ENCODE measurements at regions not wholly inside any gene's neighbourhood (a gene's known extent, or its start where the extent isn't known, plus 50 kb on each side); places are given as distances from the start of the nearest gene placed in this dataset.

DNA sequence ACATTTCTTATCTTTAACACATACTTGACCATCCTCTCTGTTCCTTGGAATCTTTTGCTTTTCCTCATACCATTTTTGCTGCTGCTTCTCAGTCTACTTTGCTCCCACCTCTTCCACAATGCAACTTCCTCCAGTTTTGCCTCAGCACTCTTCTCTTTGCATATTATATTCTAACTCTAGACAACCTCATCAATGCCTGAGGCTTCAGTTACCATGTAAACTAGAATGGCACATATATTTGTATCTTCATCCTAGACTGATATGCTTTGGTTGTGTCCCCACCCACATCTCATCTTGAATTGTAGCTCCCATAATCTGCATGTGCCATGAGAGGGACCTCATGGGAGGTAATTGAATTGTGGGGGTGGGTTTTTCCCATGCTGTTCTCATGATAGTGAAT is 55.9 kb upstream of the STAM2 start:
- intact Hi-C loops (cut with micrococcal nuclease) (no loop called here), in situ Hi-C loops (cut with MboI) (no loop called here)
- Histone ChIP-seq H3K27me3 (ENCODE audit: control insufficient read depth in 2 of 2, insufficient read depth in 2 of 2, low read length in 2 of 2) (peaks cover 0 to 5% of the 10 kb centered on the region in 2 experiments; a peak in 2 of 5 replicates), H3K9ac (ENCODE audit: insufficient read depth in 1 of 2, low read depth in 2 of 2, low read length in 2 of 2) (no peak overlapping the region), H2AFZ (ENCODE audit: low read depth, low read length) (no peak overlapping the region), H4K20me1 (replicated peaks; ENCODE audit: control insufficient read depth, insufficient read depth, low read length) (no peaks in the 10 kb centered on the region), H3K4me2 (ENCODE audit: insufficient read depth, low read length) (no peak overlapping the region), H3K9me1 (ENCODE audit: control insufficient read depth, insufficient read depth, low read length) (no peaks in the 10 kb centered on the region), H3K79me2 (ENCODE audit: control insufficient read depth, insufficient read depth, low read length) (no peaks in the 10 kb centered on the region), H3K4me3 (no peak overlapping the region), H3K27ac (ENCODE audit: extremely low read depth, low read depth, low read length) (no peak overlapping the region), H3K36me3 (ENCODE audit: control insufficient read depth, insufficient read depth, low read length) (no peaks in the 10 kb centered on the region), H3K4me1 (replicated peaks in 1 of 2; ENCODE audit: control insufficient read depth in 2 of 2, insufficient read depth in 2 of 2, low read length in 2 of 2) (no peaks in the 10 kb centered on the region), H3K9me3 (replicated peaks; ENCODE audit: control insufficient read depth, insufficient read depth, low read depth, low read length) (no peaks in the 10 kb centered on the region)
- ChIA-PET CTCF (ENCODE audit: low intra/inter-chr PET ratio) (no interaction called here), POLR2A (no interaction called here)
- ATAC-seq: no peak
- no TSS peak for BruUV-seq (replicated peaks)
- TF ChIP-seq CREBBP (IDR thresholded peaks at IDR 0.05; ENCODE audit: low read depth, low read length) (no peak), ELK3 (CRISPR knock-in tag; IDR thresholded peaks at IDR 0.05) (no peak), ZFX (CRISPR knock-in tag; IDR thresholded peaks at IDR 0.05) (no peak), EGR1 (conservative IDR thresholded peaks at IDR 0.05) (no peak), NBN (IDR thresholded peaks at IDR 0.05; ENCODE audit: low read depth) (no peak), HMGN3 (IDR thresholded peaks at IDR 0.05; ENCODE audit: borderline replicate concordance, extremely low read depth, insufficient read length, low read depth, low read length) (no peak), ZNF197 (CRISPR knock-in tag; IDR thresholded peaks at IDR 0.05; ENCODE audit: low read depth) (no peak), DIDO1 (tag; IDR thresholded peaks at IDR 0.05; ENCODE audit: low read depth) (no peak), CAMTA2 (CRISPR knock-in tag; conservative IDR thresholded peaks at IDR 0.05) (no peak), EP400 (IDR thresholded peaks at IDR 0.05) (no peak), BCL6 (CRISPR knock-in tag; IDR thresholded peaks at IDR 0.05) (no peak), THRAP3 (IDR thresholded peaks at IDR 0.05; ENCODE audit: borderline replicate concordance) (no peak), MYBL2 (IDR thresholded peaks at IDR 0.05; ENCODE audit: low read depth) (no peak), MYBL2 (CRISPR knock-in tag; IDR thresholded peaks at IDR 0.05; ENCODE audit: borderline replicate concordance) (no peak), ZNF232 (CRISPR knock-in tag; IDR thresholded peaks at IDR 0.05) (no peak), MECOM (CRISPR knock-in tag; IDR thresholded peaks at IDR 0.05) (no peak)
- FAIRE-seq: no peak
- DNase-seq (ENCODE audit: extremely low read depth in 1 of 4, low spot score in 3 of 4): no peak
